ENCODE measurements at regions not wholly inside any gene's neighbourhood (a gene's known extent, or its start where the extent isn't known, plus 50 kb on each side); places are given as distances from the start of the nearest gene placed in this dataset.

DNA sequence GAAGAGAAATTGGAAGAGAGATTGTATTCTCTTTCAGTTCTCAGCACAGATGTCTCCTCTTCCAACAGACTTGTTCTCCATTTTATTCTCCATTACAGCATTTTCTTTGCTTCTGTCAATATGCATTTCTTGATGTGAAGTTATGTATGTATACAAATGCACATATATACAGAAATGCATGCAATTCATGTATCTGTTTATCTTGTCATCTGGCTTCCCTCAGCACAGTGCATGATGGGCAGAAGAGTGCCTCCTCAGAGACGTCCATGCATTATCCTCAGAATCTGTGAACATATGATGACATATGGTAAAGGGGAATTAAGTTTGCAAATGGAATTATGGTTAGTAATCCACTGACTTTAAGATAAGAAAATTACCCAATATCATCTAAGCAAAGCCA lies 106.7 kb upstream of the VWC2 start:
- TF ChIP-seq, protein P1, sequence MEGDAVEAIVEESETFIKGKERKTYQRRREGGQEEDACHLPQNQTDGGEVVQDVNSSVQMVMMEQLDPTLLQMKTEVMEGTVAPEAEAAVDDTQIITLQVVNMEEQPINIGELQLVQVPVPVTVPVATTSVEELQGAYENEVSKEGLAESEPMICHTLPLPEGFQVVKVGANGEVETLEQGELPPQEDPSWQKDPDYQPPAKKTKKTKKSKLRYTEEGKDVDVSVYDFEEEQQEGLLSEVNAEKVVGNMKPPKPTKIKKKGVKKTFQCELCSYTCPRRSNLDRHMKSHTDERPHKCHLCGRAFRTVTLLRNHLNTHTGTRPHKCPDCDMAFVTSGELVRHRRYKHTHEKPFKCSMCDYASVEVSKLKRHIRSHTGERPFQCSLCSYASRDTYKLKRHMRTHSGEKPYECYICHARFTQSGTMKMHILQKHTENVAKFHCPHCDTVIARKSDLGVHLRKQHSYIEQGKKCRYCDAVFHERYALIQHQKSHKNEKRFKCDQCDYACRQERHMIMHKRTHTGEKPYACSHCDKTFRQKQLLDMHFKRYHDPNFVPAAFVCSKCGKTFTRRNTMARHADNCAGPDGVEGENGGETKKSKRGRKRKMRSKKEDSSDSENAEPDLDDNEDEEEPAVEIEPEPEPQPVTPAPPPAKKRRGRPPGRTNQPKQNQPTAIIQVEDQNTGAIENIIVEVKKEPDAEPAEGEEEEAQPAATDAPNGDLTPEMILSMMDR (conservative IDR thresholded peaks at IDR 0.05; ENCODE audit: low read depth, low read length), result no peak
- TF ChIP-seq POLR2A (IDR thresholded peaks at IDR 0.05; ENCODE audit: low read depth, low read length), result no peak
- TF ChIP-seq MAZ (IDR thresholded peaks at IDR 0.05; ENCODE audit: borderline replicate concordance, low read depth, low read length), result no peak
- no peak for TF ChIP-seq CEBPB (IDR thresholded peaks at IDR 0.05; ENCODE audit: low read depth, low read length)
- TF ChIP-seq, protein P2, sequence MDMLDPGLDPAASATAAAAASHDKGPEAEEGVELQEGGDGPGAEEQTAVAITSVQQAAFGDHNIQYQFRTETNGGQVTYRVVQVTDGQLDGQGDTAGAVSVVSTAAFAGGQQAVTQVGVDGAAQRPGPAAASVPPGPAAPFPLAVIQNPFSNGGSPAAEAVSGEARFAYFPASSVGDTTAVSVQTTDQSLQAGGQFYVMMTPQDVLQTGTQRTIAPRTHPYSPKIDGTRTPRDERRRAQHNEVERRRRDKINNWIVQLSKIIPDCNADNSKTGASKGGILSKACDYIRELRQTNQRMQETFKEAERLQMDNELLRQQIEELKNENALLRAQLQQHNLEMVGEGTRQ (IDR thresholded peaks at IDR 0.05; ENCODE audit: low read depth, low read length), result no peak
- TF ChIP-seq MAFK (IDR thresholded peaks at IDR 0.05; ENCODE audit: low read depth, low read length), result no peak
- TF ChIP-seq BHLHE40 (IDR thresholded peaks at IDR 0.05; ENCODE audit: low read depth, low read length), result no peak

Measured in IMR-90 (cell line).